H1 (cell line): ENCODE measurements at regions not wholly inside any gene's neighbourhood (a gene's known extent, or its start where the extent isn't known, plus 50 kb on each side); places are given as distances from the start of the nearest gene placed in this dataset.

Experiments
- CTCF ChIA-PET: fragments of 300-600 bp; sonication (Branson Sonifier 250); formaldehyde crosslinking; loops from one replicate; lab custom pipeline; 2021; ENCODE audit not compliant: partially characterized antibody; lab: Charles Lee
- POLR2A ChIA-PET: fragments of 300-600 bp; sonication (Branson Sonifier 250); formaldehyde crosslinking; loops from one replicate; lab custom pipeline; 2021; ENCODE audit warnings: inconsistent platforms; ENCODE audit not compliant: partially characterized antibody; lab: Charles Lee
- DNase-seq, 2 experiments: peaks; one replicate each; pipeline versions ENCODE4 v3.0.0 to v3.0.0-alpha.2; 2010 to 2022; ENCODE audit warnings: low spot score in 2 of 2, low read depth in 1 of 2, mixed read lengths in 1 of 2
- FAIRE-seq: peaks from 2 replicates; lab custom pipeline; 2011; peaks lifted over from hg19 to GRCh38; lab: Jason Lieb, UNC
- H2AFZ ChIP-seq: 2 replicates; pipeline ENCODE4 v1.8.1; 2012; ENCODE audit warnings: low read length, inconsistent platforms
- H2AK5ac ChIP-seq: 2 replicates; pipeline ENCODE4 v1.6.1; 2013; ENCODE audit warnings: low read depth, low read length
- H2BK120ac ChIP-seq: replicated peaks from 2 replicates; pipeline ENCODE3; 2013; ENCODE audit warnings: low read depth, low read length, inconsistent platforms
- H2BK12ac ChIP-seq: 2 replicates; pipeline ENCODE4 v1.6.1; 2013; ENCODE audit warnings: low read depth, low read length
- H2BK15ac ChIP-seq: 2 replicates; pipeline ENCODE4 v1.6.1; 2013; ENCODE audit warnings: low read length
- H2BK20ac ChIP-seq: 2 replicates; pipeline ENCODE4 v1.6.1; 2013; ENCODE audit warnings: low read length
- H2BK5ac ChIP-seq: 2 replicates; pipeline ENCODE4 v1.6.1; 2013; ENCODE audit warnings: low read depth, low read length
- H3K14ac ChIP-seq: 2 replicates; pipeline ENCODE4 v1.6.1; 2013; ENCODE audit warnings: inconsistent platforms; ENCODE audit not compliant: insufficient read length
- H3K18ac ChIP-seq: 2 replicates; pipeline ENCODE4 v1.6.1; 2013; ENCODE audit warnings: low read length; ENCODE audit errors: extremely low read depth
- H3K23ac ChIP-seq: 2 replicates; pipeline ENCODE4 v1.6.1; 2013; ENCODE audit warnings: inconsistent platforms; ENCODE audit not compliant: insufficient read length
- H3K23me2 ChIP-seq: 2 replicates; pipeline ENCODE4 v1.6.1; 2013; ENCODE audit warnings: low read depth, low read length
- H3K27ac ChIP-seq: 2 replicates; pipeline ENCODE4 v1.6.1; 2011; ENCODE audit warnings: low read depth, low read length, inconsistent platforms
- H3K27me3 ChIP-seq, 4 experiments: replicated peaks in 1 of 4; 1 replicate in 1 of 4; 2 replicates in 3 of 4; pipeline versions ENCODE4 v1.6.1 to v1.8.1; 2011 to 2013; ENCODE audit warnings: low read length in 3 of 4, mild to moderate bottlenecking in 3 of 4, inconsistent platforms in 2 of 4, mixed read lengths in 2 of 4, moderate library complexity in 1 of 4; ENCODE audit not compliant: control insufficient read depth in 3 of 4, insufficient read depth in 3 of 4; ENCODE audit errors: extremely low read depth in 1 of 4
- H3K36me3 ChIP-seq, 4 experiments: 2 replicates each; pipeline versions ENCODE4 v1.6.1 to v1.8.1; 2011 to 2013; ENCODE audit warnings: mild to moderate bottlenecking in 4 of 4, low read length in 3 of 4, moderate library complexity in 2 of 4, control low read depth in 1 of 4, inconsistent platforms in 1 of 4; ENCODE audit not compliant: insufficient read depth in 4 of 4, control insufficient read depth in 2 of 4
- H3K4ac ChIP-seq: replicated peaks from 2 replicates; pipeline ENCODE3; 2013; ENCODE audit warnings: low read length, low read depth, mixed read lengths, inconsistent platforms; ENCODE audit not compliant: insufficient read length
- H3K4me1 ChIP-seq, 4 experiments: replicated peaks in 1 of 4; 1 replicate in 1 of 4; 2 replicates in 3 of 4; pipeline versions ENCODE4 v1.6.1 to v1.8.1; 2011 to 2013; ENCODE audit warnings: low read length in 3 of 4, inconsistent platforms in 2 of 4, mixed read lengths in 1 of 4; ENCODE audit not compliant: insufficient read depth in 4 of 4, control insufficient read depth in 3 of 4
- H3K4me2 ChIP-seq, 2 experiments: 2 replicates each; pipeline versions ENCODE4 v1.6.1 to v1.8.1; 2011 to 2013; ENCODE audit warnings: low read depth in 2 of 2, low read length in 2 of 2, control low read depth in 1 of 2, inconsistent platforms in 1 of 2, mild to moderate bottlenecking in 1 of 2; ENCODE audit not compliant: insufficient read depth in 1 of 2
- H3K4me3 ChIP-seq, 4 experiments: fragments of 200-600, 300-600 bp in 1 of 4; sonication (generic), shearing (Covaris generic), sonication (Bioruptor Twin) in 1 of 4; 2 replicates each; pipeline versions ENCODE4 v1.5.1 to v1.8.1; 2011 to 2016; ENCODE audit warnings: low read length in 4 of 4, low read depth in 3 of 4, control low read depth in 2 of 4, inconsistent platforms in 2 of 4, mild to moderate bottlenecking in 2 of 4, mixed read lengths in 1 of 4, moderate library complexity in 1 of 4; ENCODE audit not compliant: insufficient read depth in 2 of 4; ENCODE audit errors: extremely low read depth in 1 of 4
- H3K56ac ChIP-seq: replicated peaks from 2 replicates; pipeline ENCODE3; 2013; ENCODE audit warnings: low read depth, mild to moderate bottlenecking, mixed read lengths, low read length, inconsistent platforms; ENCODE audit not compliant: insufficient read length
- H3K79me1 ChIP-seq: 2 replicates; pipeline ENCODE4 v1.6.1; 2013; ENCODE audit warnings: low read depth, low read length, control low read depth
- H3K79me2 ChIP-seq, 2 experiments: 2 replicates each; pipeline versions ENCODE4 v1.6.1 to v1.8.1; 2012 to 2013; ENCODE audit warnings: low read length in 2 of 2, mild to moderate bottlenecking in 2 of 2, inconsistent platforms in 1 of 2; ENCODE audit not compliant: insufficient read depth in 2 of 2, control insufficient read depth in 1 of 2
- H3K9ac ChIP-seq, 4 experiments: replicated peaks in 1 of 4; 1 replicate in 1 of 4; 2 replicates in 3 of 4; pipeline versions ENCODE4 v1.6.1 to v1.8.1; 2011 to 2013; ENCODE audit warnings: low read depth in 3 of 4, low read length in 3 of 4, control low read depth in 2 of 4, mild to moderate bottlenecking in 2 of 4, moderate library complexity in 2 of 4, inconsistent platforms in 1 of 4; ENCODE audit errors: extremely low read depth in 1 of 4
- H3K9me3 ChIP-seq, 2 experiments: 2 replicates each; pipeline versions ENCODE4 v1.6.1 to v1.8.1; 2012 to 2013; ENCODE audit warnings: mild to moderate bottlenecking in 2 of 2, moderate library complexity in 2 of 2, control low read depth in 1 of 2, inconsistent platforms in 1 of 2, low read depth in 1 of 2, low read length in 1 of 2, mixed read lengths in 1 of 2; ENCODE audit not compliant: insufficient read depth in 2 of 2
- H4K20me1 ChIP-seq, 2 experiments: replicated peaks in 1 of 2; 2 replicates each; pipeline versions ENCODE3 to v1.8.1; 2011 to 2013; ENCODE audit warnings: inconsistent platforms in 2 of 2, low read length in 2 of 2, mild to moderate bottlenecking in 1 of 2; ENCODE audit not compliant: insufficient read depth in 2 of 2, control insufficient read depth in 1 of 2
- H4K5ac ChIP-seq: 2 replicates; pipeline ENCODE4 v1.6.1; 2013; ENCODE audit warnings: low read length, low read depth, mixed read lengths, inconsistent platforms; ENCODE audit not compliant: insufficient read length
- H4K8ac ChIP-seq: 2 replicates; pipeline ENCODE4 v1.8.0; 2013; ENCODE audit warnings: mild to moderate bottlenecking, moderate library complexity, low read length, inconsistent platforms; ENCODE audit not compliant: insufficient read depth; ENCODE audit errors: extremely low read depth
- H4K91ac ChIP-seq: replicated peaks from 2 replicates; pipeline ENCODE3; 2013; ENCODE audit warnings: low read length, mixed read lengths, inconsistent platforms; ENCODE audit not compliant: insufficient read length
- BACH1 ChIP-seq: IDR thresholded peaks from 2 replicates; pipeline ENCODE4 v1.6.1; 2012; ENCODE audit warnings: low read length, improper control_type of control experiment
- CHD1 ChIP-seq: IDR thresholded peaks from 2 replicates; pipeline ENCODE4 v1.6.1; 2012; ENCODE audit warnings: low read depth, low read length, improper control_type of control experiment
- CREB1 ChIP-seq: IDR thresholded peaks from 2 replicates; pipeline ENCODE4 v1.6.1; 2012; ENCODE audit warnings: inconsistent platforms
- CTBP2 ChIP-seq: IDR thresholded peaks from 2 replicates; pipeline ENCODE4 v1.7.0; 2011; ENCODE audit warnings: borderline replicate concordance, mild to moderate bottlenecking, moderate library complexity, mixed read lengths, low read length; ENCODE audit not compliant: insufficient read depth, insufficient read length
- FOSL1 ChIP-seq: IDR thresholded peaks from 2 replicates; pipeline ENCODE4 v1.6.1; 2011; ENCODE audit warnings: mild to moderate bottlenecking, low read depth, low read length, moderate library complexity; ENCODE audit not compliant: insufficient read depth
- GABPA ChIP-seq: IDR thresholded peaks from 2 replicates; pipeline ENCODE4 v1.6.1; 2011; ENCODE audit warnings: mild to moderate bottlenecking, low read length, moderate library complexity, borderline replicate concordance; ENCODE audit not compliant: insufficient read depth
- MAFK ChIP-seq: IDR thresholded peaks from 2 replicates; pipeline ENCODE4 v1.6.1; 2012; ENCODE audit warnings: low read depth, mild to moderate bottlenecking, improper control_type of control experiment, low read length
- NANOG ChIP-seq: IDR thresholded peaks from 2 replicates; pipeline ENCODE4 v1.6.1; 2011; ENCODE audit warnings: low read length, low read depth, mild to moderate bottlenecking, inconsistent platforms; ENCODE audit not compliant: insufficient read depth, poor library complexity, severe bottlenecking
- RNF2 ChIP-seq: fragments of 200-900, 300-1000 bp; sonication (generic); IDR thresholded peaks from 2 replicates; pipeline ENCODE4 v1.7.1; 2016; ENCODE audit warnings: borderline replicate concordance, low read depth, mild to moderate bottlenecking, antibody characterized with exemption, low read length; ENCODE audit not compliant: poor library complexity, severe bottlenecking; ENCODE audit errors: missing control alignments
- SP1 ChIP-seq: IDR thresholded peaks from 2 replicates; pipeline ENCODE4 v1.6.1; 2011; ENCODE audit warnings: low read depth, low read length
- TAF7 ChIP-seq: optimal IDR thresholded peaks from 2 replicates; pipeline ENCODE3; 2011; ENCODE audit warnings: low read depth, mild to moderate bottlenecking, inconsistent platforms, low read length, moderate library complexity, borderline replicate concordance
- TEAD4 ChIP-seq: IDR thresholded peaks from 2 replicates; pipeline ENCODE4 v1.6.1; 2012; ENCODE audit warnings: low read depth, low read length, inconsistent platforms, mixed read lengths
- WGBS, 2 experiments: shearing (Covaris generic) in 1 of 2; methylation state at CpG; one replicate each; pipeline versions ENCODE4 v1.1.6 to v1.1.7; 2013 to 2015; ENCODE audit warnings: low lambda C conversion rate in 2 of 2, mixed read lengths in 2 of 2, inconsistent platforms in 1 of 2, low coverage in 1 of 2, missing lambda C conversion rate in 1 of 2; ENCODE audit not compliant: insufficient replicate concordance in 2 of 2, insufficient coverage in 1 of 2, insufficient read length in 1 of 2; ENCODE audit errors: extremely low coverage in 1 of 2, missing lambda C conversion rate in 1 of 2; 5-methylcytosine and 5-hydroxymethylcytosine counted together
- TF ChIP-seq, protein P1 (sequence below): IDR thresholded peaks from 2 replicates; pipeline ENCODE4 v1.6.1; 2011; ENCODE audit warnings: low read length, improper control_type of control experiment

DNA sequence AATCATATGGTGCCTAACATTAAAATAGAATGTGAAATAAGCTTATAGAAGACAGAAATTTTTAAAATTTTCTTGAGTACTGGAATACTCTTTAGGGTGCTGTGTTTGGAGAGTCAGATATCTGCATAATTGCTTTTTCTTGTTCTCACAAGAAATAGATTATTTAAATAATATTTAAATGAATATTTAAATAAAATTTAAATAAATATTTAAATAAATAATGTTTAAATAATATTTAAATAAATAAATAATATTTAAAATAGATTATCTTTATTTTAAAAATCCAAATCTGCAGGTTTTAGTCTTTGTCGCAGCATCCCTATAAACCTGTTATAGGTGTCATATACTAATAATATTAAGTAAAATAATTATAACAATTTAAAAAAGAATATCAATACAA, 1589.4 kb downstream of the MAT2B start:
- POLR2A ChIA-PET: no interaction called here
- Histone ChIP-seq H3K14ac (no peak overlapping the region), H3K27me3 (no peaks in the 10 kb centered on the region), H3K23ac (no peak overlapping the region), H3K9me3 (peaks cover 9 to 11% of the 10 kb centered on the region in 2 experiments), H3K4me2 (no peak overlapping the region), H2AK5ac (no peak overlapping the region), H4K91ac (no peak overlapping the region), H3K36me3 (no peaks in the 10 kb centered on the region; a peak in 1 of 8 replicates), H3K79me1 (no peaks in the 10 kb centered on the region), H4K20me1 (no peaks in the 10 kb centered on the region), H2AFZ (no peak overlapping the region), H4K5ac (no peak overlapping the region), H3K9ac (no peak overlapping the region), H4K8ac (no peak overlapping the region), H3K27ac (no peak overlapping the region), H2BK5ac (no peak overlapping the region), H2BK15ac (no peak overlapping the region), H3K56ac (no peak overlapping the region), H3K4me1 (no peaks in the 10 kb centered on the region), H3K79me2 (no peaks in the 10 kb centered on the region), H3K18ac (no peak overlapping the region), H2BK12ac (no peak overlapping the region), H2BK20ac (no peak overlapping the region), H3K4ac (no peak overlapping the region), H2BK120ac (no peak overlapping the region), H3K23me2 (no peaks in the 10 kb centered on the region), H3K4me3 (no peak overlapping the region)
- CTCF ChIA-PET: no interaction called here
- 100% methylated on average over 1 of the region's 1 CpG; no CpG with 5 or more reads in 1 of the 2 experiments for WGBS, 2 experiments
- DNase-seq (no peak), FAIRE-seq (no peak)
- TF ChIP-seq MAFK (no peak), CTBP2 (no peak), TAF7 (no peak), TEAD4 (no peak), CREB1 (no peak), NANOG (no peak), BACH1 (no peak), CHD1 (no peak), FOSL1 (no peak), SP1 (no peak), GABPA (no peak), RNF2 (no peak)
- TF ChIP-seq, protein P1, sequence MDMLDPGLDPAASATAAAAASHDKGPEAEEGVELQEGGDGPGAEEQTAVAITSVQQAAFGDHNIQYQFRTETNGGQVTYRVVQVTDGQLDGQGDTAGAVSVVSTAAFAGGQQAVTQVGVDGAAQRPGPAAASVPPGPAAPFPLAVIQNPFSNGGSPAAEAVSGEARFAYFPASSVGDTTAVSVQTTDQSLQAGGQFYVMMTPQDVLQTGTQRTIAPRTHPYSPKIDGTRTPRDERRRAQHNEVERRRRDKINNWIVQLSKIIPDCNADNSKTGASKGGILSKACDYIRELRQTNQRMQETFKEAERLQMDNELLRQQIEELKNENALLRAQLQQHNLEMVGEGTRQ: no peak
